Astrocyte of the cerebellum (primary cell): ENCODE measurements at regions not wholly inside any gene's neighbourhood (a gene's known extent, or its start where the extent isn't known, plus 50 kb on each side); places are given as distances from the start of the nearest gene placed in this dataset.

Experiments used
- DNase-seq: peaks from one replicate; pipeline ENCODE4 v3.0.0-alpha.2; 2011; ENCODE audit warnings: low read depth
- H3K4me3 ChIP-seq: 2 replicates; pipeline ENCODE4 v1.5.1; 2011; ENCODE audit warnings: mild to moderate bottlenecking, low read depth, low read length, moderate library complexity
- in situ Hi-C: cut with HindIII; loops from 2 replicates; pipeline ENCODE4 v1.10.0; 2017; ENCODE audit warnings: low sequenced_read_pairs
- TF ChIP-seq, protein P1 (sequence below): IDR thresholded peaks from 2 replicates; pipeline ENCODE4 v1.5.1; 2012; ENCODE audit warnings: low read length, low read depth, moderate library complexity, mild to moderate bottlenecking; ENCODE audit errors: missing control alignments

DNA sequence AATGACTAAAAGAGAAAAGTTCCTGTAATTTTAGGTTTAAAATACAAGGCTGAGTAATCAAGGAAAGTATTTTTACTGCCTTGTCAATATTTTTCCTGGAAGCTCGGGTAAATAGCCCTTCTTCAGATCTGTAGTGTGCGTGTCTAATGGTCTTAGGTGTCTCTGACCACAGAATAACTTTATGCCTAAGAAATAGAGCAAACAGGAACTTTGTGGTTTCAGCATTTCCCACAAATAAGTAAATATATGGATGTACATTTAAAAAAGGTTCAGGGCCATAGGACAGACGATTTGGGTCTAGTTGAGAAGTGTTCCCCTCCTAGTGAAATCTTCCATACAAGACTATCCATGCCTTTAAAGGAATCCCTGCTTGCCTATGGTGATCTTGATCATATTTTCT, 107.0 kb downstream of the ZC3H11B start:
- peak; percentile 49 for DNase-seq
- TF ChIP-seq, protein P1, sequence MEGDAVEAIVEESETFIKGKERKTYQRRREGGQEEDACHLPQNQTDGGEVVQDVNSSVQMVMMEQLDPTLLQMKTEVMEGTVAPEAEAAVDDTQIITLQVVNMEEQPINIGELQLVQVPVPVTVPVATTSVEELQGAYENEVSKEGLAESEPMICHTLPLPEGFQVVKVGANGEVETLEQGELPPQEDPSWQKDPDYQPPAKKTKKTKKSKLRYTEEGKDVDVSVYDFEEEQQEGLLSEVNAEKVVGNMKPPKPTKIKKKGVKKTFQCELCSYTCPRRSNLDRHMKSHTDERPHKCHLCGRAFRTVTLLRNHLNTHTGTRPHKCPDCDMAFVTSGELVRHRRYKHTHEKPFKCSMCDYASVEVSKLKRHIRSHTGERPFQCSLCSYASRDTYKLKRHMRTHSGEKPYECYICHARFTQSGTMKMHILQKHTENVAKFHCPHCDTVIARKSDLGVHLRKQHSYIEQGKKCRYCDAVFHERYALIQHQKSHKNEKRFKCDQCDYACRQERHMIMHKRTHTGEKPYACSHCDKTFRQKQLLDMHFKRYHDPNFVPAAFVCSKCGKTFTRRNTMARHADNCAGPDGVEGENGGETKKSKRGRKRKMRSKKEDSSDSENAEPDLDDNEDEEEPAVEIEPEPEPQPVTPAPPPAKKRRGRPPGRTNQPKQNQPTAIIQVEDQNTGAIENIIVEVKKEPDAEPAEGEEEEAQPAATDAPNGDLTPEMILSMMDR, result no peak
- in situ Hi-C loops, result no loop called here
- H3K4me3 ChIP-seq, result no peak overlapping the region

DNA sequence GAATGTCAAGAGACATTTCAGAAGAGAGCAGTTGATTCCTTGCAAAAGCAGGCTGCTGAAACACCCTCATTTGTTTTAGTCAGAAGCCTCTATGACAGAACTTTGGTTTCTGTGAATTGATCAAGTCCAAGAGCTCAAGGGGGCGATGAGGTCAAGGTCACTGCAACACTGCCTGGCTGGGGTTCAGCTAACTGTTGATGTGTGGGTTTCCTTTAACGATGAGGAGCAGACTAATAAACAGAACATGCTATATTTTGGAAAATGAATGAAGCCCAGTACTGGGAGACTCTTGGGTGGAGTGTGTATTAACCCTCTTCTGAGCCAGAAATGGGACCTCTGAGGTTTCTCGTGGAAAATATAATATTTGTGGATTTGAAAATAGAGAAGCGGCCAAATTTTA, 109.3 kb downstream of the ZC3H11B start:
- in situ Hi-C loops, result no loop called here
- TF ChIP-seq, protein P1, result no peak
- DNase-seq, result no peak
- H3K4me3 ChIP-seq, result no peak overlapping the region

DNA sequence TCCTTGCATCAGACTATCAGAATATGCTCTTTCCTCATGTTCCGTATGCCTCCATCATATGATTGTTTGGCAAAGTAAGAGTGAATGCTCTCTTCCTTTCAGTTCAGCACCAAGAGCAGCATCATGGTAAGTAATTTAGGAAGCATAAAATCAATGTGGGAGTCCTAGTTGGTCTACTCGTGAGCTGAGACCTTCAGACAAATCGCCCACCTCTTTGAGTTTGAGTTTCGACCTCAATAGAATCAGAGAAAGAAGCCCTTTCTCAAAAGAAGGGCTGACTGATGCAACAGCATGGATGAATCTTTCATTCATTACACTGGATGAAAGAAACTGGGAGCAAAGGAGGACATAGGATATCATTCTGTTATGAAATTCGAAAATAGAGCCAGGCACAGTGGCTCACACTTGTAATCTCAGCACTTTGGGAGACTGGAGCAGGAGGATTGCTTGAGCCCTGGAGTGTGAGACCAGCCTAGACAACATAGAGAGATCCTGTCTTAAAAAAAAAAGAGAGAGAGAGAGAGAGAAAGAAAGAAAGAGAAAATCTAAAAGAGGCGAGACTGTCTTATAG, 112.5 kb downstream of the ZC3H11B start:
- DNase-seq, result no peak
- in situ Hi-C loops, result no loop called here
- TF ChIP-seq, protein P1, result no peak
- H3K4me3 ChIP-seq, result no peak overlapping the region

DNA sequence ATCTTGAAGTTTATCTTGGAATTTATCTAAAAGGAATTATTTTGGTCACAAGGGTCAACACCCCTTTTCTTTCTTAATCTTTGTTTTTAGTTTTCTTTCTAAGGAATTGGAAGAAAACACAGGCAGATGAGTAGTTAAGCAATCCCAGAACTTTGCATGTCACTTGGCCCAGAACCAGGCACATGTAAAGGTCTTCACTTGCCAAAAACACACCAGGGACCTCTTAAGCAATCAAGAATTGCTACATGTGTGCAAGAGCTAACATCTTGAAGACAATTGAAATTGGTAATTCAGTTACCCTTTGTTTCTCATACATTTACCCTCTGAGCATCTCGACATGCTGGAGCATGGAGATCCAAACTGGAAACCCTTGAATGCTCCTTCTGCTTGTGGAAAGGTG, 114.2 kb downstream of the ZC3H11B start:
- DNase-seq, result no peak
- TF ChIP-seq, protein P1, result no peak
- in situ Hi-C loops, result no loop called here
- H3K4me3 ChIP-seq, result no peak overlapping the region

DNA sequence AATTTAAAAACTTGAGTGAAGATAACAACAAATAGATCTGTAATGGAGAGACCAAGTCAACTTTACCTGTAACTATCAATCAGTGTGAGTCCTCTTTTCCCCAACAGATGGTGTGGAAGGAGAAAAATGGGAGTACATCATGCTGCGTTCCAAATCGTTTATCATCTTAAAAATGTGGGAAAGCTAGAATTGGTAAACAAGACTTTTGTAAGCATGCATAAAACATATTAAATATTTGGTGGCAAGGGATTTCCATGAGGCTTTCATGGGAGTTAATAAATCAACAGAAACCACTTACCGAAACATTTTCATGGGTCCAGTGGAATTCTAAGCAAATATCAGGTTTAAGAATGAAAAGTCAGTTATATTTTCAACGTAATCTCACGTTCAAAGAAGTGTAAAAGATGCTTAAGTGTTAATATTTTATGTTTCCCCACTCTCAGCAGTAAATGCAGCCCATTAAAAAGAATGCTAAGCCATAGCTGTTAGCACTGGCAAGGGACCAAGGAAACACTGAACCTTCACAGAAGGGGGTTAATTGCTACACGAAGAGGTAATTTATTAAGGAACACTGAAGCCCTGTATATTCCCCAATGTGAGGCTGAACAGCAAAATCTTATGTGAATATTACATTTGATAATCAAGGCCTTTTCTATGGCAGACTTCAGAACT, 117.0 kb downstream of the ZC3H11B start:
- H3K4me3 ChIP-seq, result no peak overlapping the region
- peak; percentile 20 for DNase-seq
- in situ Hi-C loops, result no loop called here
- TF ChIP-seq, protein P1, result no peak

DNA sequence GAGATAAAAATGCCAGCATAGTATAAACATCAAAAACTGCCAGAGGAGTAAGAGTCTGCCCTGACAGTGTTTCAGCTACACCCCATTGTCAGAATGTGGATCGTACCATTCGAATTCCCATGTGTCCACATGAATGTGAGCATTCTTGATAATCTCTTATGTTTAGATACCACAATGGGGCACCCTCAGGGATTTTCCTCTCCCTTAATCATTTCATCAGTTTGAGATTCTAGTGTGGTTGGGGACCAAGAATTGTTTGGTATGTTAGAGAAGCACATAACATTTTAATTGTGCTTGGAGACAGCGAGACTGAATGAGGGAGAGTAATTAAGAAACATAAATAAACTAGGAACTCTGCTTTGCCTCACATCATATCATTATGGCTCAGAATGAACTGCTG, 120.2 kb downstream of the ZC3H11B start:
- no peak overlapping the region for H3K4me3 ChIP-seq
- no peak for DNase-seq

More for the DNA sequence above, 120.2 kb downstream of the ZC3H11B start:
- in situ Hi-C loops, result no loop called here
- TF ChIP-seq, protein P1, result no peak
